ENCODE measurements at regions not wholly inside any gene's neighbourhood (a gene's known extent, or its start where the extent isn't known, plus 50 kb on each side); places are given as distances from the start of the nearest gene placed in this dataset.

DNA sequence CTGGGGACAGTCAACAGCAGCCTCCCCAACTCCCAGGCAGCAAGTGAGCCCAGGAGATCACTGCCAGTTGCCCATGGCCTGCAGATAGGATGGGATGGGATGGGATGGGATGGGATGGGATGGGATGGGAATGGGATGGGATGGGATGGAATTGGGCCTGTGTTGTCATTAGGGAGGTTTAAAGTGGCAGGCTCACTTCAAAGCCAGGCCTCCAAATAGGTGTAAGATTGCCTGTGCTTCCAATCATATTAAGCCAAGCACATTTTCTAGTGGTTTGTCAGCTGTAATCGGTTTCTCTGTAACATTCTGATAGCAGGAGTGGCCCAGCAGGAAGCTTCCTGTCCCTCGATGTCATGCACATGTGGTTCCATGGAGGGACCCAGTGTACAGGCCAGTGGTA, 82.7 kb upstream of the NXT1 start:
- TF ChIP-seq, protein P1, sequence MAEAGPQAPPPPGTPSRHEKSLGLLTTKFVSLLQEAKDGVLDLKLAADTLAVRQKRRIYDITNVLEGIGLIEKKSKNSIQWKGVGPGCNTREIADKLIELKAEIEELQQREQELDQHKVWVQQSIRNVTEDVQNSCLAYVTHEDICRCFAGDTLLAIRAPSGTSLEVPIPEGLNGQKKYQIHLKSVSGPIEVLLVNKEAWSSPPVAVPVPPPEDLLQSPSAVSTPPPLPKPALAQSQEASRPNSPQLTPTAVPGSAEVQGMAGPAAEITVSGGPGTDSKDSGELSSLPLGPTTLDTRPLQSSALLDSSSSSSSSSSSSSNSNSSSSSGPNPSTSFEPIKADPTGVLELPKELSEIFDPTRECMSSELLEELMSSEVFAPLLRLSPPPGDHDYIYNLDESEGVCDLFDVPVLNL (IDR thresholded peaks at IDR 0.05; ENCODE audit: low read depth, low read length), result no peak
- TF ChIP-seq DPF2 (IDR thresholded peaks at IDR 0.05), result no peak
- no peak for TF ChIP-seq EZH2 (IDR thresholded peaks at IDR 0.05; ENCODE audit: borderline replicate concordance, control insufficient read depth, low read depth, low read length)

Measured in GM12878 (cell line).